GM23338 (cell line): ENCODE measurements at regions not wholly inside any gene's neighbourhood (a gene's known extent, or its start where the extent isn't known, plus 50 kb on each side); places are given as distances from the start of the nearest gene placed in this dataset.

ENCODE experiments used
- ATAC-seq: fragments of 200-7000 bp; cut with Tn5 transposase; 3 replicates; pipeline ENCODE4 v1.9.1; 2020
- DNase-seq: peaks from one replicate; pipeline ENCODE4 v3.0.0-alpha.2; 2015; ENCODE audit warnings: low spot score
- H2AFZ ChIP-seq: fragments of 200-600 bp; sonication (generic); 2 replicates; pipeline ENCODE4 v1.8.0; 2016; ENCODE audit warnings: antibody characterized with exemption, mild to moderate bottlenecking, moderate library complexity
- H3F3A ChIP-seq: fragments of 200-600 bp; sonication (generic); replicated peaks from 2 replicates; pipeline ENCODE4 v1.8.0; 2017; ENCODE audit warnings: antibody characterized with exemption, mixed run types, low read depth
- H3K27ac ChIP-seq: fragments of 200-600 bp; sonication (generic); 2 replicates; pipeline ENCODE4 v1.6.1; 2016; ENCODE audit warnings: low read depth
- H3K27me3 ChIP-seq: fragments of 200-600 bp; sonication (generic); 2 replicates; pipeline ENCODE4 v1.8.0; 2016; ENCODE audit warnings: mild to moderate bottlenecking, mixed run types, moderate library complexity; ENCODE audit not compliant: insufficient read depth
- H3K36me3 ChIP-seq: fragments of 200-600 bp; sonication (generic); 2 replicates; pipeline ENCODE4 v1.8.0; 2016; ENCODE audit warnings: mild to moderate bottlenecking; ENCODE audit not compliant: insufficient read depth
- H3K4me1 ChIP-seq: fragments of 200-600 bp; sonication (generic); 2 replicates; pipeline ENCODE4 v1.8.0; 2016; ENCODE audit warnings: mild to moderate bottlenecking, moderate library complexity; ENCODE audit not compliant: insufficient read depth
- H3K4me2 ChIP-seq: fragments of 200-600 bp; sonication (generic); 2 replicates; pipeline ENCODE4 v1.7.1; 2017; ENCODE audit warnings: mixed run types
- H3K4me3 ChIP-seq: fragments of 200-600 bp; sonication (generic); 2 replicates; pipeline ENCODE4 v1.6.1; 2016; ENCODE audit warnings: mixed run types
- H3K79me2 ChIP-seq: fragments of 200-600 bp; sonication (generic); replicated peaks from 2 replicates; pipeline ENCODE4 v1.8.0; 2017; ENCODE audit warnings: mild to moderate bottlenecking; ENCODE audit not compliant: insufficient read depth
- H3K9me2 ChIP-seq: fragments of 200-600 bp; sonication (generic); 2 replicates; pipeline ENCODE4 v1.8.0; 2017; ENCODE audit not compliant: insufficient read depth
- H4K20me1 ChIP-seq: fragments of 200-600 bp; sonication (generic); replicated peaks from 2 replicates; pipeline ENCODE4 v1.8.0; 2017; ENCODE audit warnings: mild to moderate bottlenecking; ENCODE audit not compliant: insufficient read depth
- H3K27ac Mint-ChIP-seq: 2 replicates; pipeline ENCODE4 v1.8.0; 2020; ENCODE audit warnings: inconsistent platforms, mild to moderate bottlenecking, moderate library complexity, mixed read lengths
- H3K27me3 Mint-ChIP-seq: 3 replicates; pipeline ENCODE4 v1.8.0; 2022; ENCODE audit warnings: low read depth, mild to moderate bottlenecking, moderate library complexity, mixed read lengths, inconsistent platforms; ENCODE audit not compliant: insufficient read depth, poor library complexity
- H3K36me3 Mint-ChIP-seq: 3 replicates; pipeline ENCODE4 v1.8.0; 2021; ENCODE audit warnings: low read depth, mild to moderate bottlenecking, inconsistent platforms, moderate library complexity, mixed read lengths
- H3K4me1 Mint-ChIP-seq: 3 replicates; pipeline ENCODE4 v1.8.0; 2020; ENCODE audit warnings: mild to moderate bottlenecking, inconsistent platforms, mixed read lengths
- H3K4me3 Mint-ChIP-seq: 3 replicates; pipeline ENCODE4 v1.8.0; 2021; ENCODE audit warnings: moderate library complexity, mild to moderate bottlenecking, inconsistent platforms, mixed read lengths
- H3K9me3 Mint-ChIP-seq: 3 replicates; pipeline ENCODE4 v1.8.0; 2020; ENCODE audit warnings: moderate library complexity, mild to moderate bottlenecking, inconsistent platforms, mixed read lengths
- CREB1 ChIP-seq: fragments of 250-450 bp; sonication (Bioruptor Pico); IDR thresholded peaks from 2 replicates; pipeline ENCODE4 v1.5.0; 2020; ENCODE audit warnings: low read depth, mild to moderate bottlenecking, moderate library complexity
- EZH2 ChIP-seq: fragments of 200-600 bp; sonication (generic); IDR thresholded peaks from one replicate; pipeline ENCODE4 v1.8.0; 2017; ENCODE audit warnings: antibody characterized with exemption, mild to moderate bottlenecking, low read depth; ENCODE audit not compliant: unreplicated experiment
- EZH2phosphoT487 ChIP-seq: fragments of 200-600 bp; sonication (generic); IDR thresholded peaks from one replicate; pipeline ENCODE4 v1.8.1; 2018; ENCODE audit warnings: antibody characterized with exemption; ENCODE audit not compliant: unreplicated experiment
- JUNB ChIP-seq: IDR thresholded peaks from one replicate; pipeline ENCODE4 v1.6.1; 2016; ENCODE audit warnings: antibody characterized with exemption; ENCODE audit not compliant: unreplicated experiment
- NANOG ChIP-seq: IDR thresholded peaks from 2 replicates; pipeline ENCODE4 v1.6.1; 2016; ENCODE audit warnings: antibody characterized with exemption, borderline replicate concordance
- POLR2AphosphoS5 ChIP-seq: IDR thresholded peaks from 2 replicates; pipeline ENCODE4 v1.6.1; 2016; ENCODE audit warnings: antibody characterized with exemption, low read depth
- STAT1 ChIP-seq: IDR thresholded peaks from one replicate; pipeline ENCODE4 v1.6.1; 2016; ENCODE audit warnings: antibody characterized with exemption; ENCODE audit not compliant: unreplicated experiment
- ZNF114 ChIP-seq: fragments of 250-450 bp; sonication (Bioruptor Pico); IDR thresholded peaks from 2 replicates; pipeline ENCODE4 v1.5.0; 2020; ENCODE audit warnings: mild to moderate bottlenecking, moderate library complexity
- ZNF331 ChIP-seq: fragments of 250-450 bp; sonication (Bioruptor Pico); IDR thresholded peaks from 2 replicates; pipeline ENCODE4 v1.5.0; 2020; ENCODE audit warnings: low read depth, mild to moderate bottlenecking, moderate library complexity
- TF ChIP-seq, protein P1 (sequence below): fragments of 250-450 bp; sonication (Bioruptor Pico); IDR thresholded peaks from 2 replicates; pipeline ENCODE4 v1.5.0; 2020; ENCODE audit warnings: mild to moderate bottlenecking, moderate library complexity
- TF ChIP-seq, protein P2 (sequence below): IDR thresholded peaks from 2 replicates; pipeline ENCODE4 v1.6.1; 2016; ENCODE audit warnings: antibody characterized with exemption
- TF ChIP-seq, protein P3 (sequence below), 2 experiments: fragments of 200-600 bp in 1 of 2; sonication (generic) in 1 of 2; conservative IDR thresholded peaks; 2 replicates each; pipeline versions ENCODE4 v1.5.1 to v1.6.1; 2016 to 2017; ENCODE audit warnings: antibody characterized with exemption in 2 of 2, low read depth in 2 of 2, mild to moderate bottlenecking in 2 of 2, moderate library complexity in 1 of 2
- TF ChIP-seq, protein P4 (sequence below): IDR thresholded peaks from one replicate; pipeline ENCODE4 v1.6.1; 2018; ENCODE audit warnings: antibody characterized with exemption; ENCODE audit not compliant: unreplicated experiment

DNA sequence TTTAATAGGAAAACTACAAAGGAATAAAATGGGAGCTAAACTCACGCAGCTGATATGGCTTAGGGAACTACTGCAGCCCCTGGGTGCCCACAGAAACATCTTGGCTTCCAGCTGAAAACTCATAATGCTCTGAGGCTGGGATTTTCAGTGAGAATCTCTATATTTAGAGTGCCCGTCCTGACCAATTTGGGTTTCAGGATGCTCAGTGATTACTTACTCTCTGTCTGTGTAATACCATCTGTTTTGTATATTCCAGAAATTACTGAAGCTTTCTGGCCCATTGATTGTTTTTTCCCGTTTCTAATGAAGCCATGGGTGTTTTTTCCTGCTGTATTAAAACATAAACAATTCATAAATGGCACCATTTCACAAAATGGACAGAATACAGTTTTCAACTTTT, 50.6 kb upstream of the ZNF385D start:
- Histone ChIP-seq H3K4me2 (no peak overlapping the region), H3K4me1 (no peaks in the 10 kb centered on the region), H3K4me3 (no peak overlapping the region), H2AFZ (no peak overlapping the region), H3K36me3 (no peaks in the 10 kb centered on the region), H3K27ac (no peak overlapping the region), H3K27me3 (no peaks in the 10 kb centered on the region), H3K9me2 (0 out of 2 replicates have a peak, but pooled peaks cover 3% of the 10 kb centered on the region), H4K20me1 (no peaks in the 10 kb centered on the region), H3K79me2 (no peaks in the 10 kb centered on the region), H3F3A (no peaks in the 10 kb centered on the region)
- no peak overlapping the region for H3K27ac Mint-ChIP-seq
- DNase-seq = no peak
- H3K27me3 Mint-ChIP-seq = no peaks in the 10 kb centered on the region
- H3K4me1 Mint-ChIP-seq = no peaks in the 10 kb centered on the region
- peaks cover 7% of the 10 kb centered on the region; the same call in 1 of the 3 replicates for H3K9me3 Mint-ChIP-seq
- TF ChIP-seq, protein P1, sequence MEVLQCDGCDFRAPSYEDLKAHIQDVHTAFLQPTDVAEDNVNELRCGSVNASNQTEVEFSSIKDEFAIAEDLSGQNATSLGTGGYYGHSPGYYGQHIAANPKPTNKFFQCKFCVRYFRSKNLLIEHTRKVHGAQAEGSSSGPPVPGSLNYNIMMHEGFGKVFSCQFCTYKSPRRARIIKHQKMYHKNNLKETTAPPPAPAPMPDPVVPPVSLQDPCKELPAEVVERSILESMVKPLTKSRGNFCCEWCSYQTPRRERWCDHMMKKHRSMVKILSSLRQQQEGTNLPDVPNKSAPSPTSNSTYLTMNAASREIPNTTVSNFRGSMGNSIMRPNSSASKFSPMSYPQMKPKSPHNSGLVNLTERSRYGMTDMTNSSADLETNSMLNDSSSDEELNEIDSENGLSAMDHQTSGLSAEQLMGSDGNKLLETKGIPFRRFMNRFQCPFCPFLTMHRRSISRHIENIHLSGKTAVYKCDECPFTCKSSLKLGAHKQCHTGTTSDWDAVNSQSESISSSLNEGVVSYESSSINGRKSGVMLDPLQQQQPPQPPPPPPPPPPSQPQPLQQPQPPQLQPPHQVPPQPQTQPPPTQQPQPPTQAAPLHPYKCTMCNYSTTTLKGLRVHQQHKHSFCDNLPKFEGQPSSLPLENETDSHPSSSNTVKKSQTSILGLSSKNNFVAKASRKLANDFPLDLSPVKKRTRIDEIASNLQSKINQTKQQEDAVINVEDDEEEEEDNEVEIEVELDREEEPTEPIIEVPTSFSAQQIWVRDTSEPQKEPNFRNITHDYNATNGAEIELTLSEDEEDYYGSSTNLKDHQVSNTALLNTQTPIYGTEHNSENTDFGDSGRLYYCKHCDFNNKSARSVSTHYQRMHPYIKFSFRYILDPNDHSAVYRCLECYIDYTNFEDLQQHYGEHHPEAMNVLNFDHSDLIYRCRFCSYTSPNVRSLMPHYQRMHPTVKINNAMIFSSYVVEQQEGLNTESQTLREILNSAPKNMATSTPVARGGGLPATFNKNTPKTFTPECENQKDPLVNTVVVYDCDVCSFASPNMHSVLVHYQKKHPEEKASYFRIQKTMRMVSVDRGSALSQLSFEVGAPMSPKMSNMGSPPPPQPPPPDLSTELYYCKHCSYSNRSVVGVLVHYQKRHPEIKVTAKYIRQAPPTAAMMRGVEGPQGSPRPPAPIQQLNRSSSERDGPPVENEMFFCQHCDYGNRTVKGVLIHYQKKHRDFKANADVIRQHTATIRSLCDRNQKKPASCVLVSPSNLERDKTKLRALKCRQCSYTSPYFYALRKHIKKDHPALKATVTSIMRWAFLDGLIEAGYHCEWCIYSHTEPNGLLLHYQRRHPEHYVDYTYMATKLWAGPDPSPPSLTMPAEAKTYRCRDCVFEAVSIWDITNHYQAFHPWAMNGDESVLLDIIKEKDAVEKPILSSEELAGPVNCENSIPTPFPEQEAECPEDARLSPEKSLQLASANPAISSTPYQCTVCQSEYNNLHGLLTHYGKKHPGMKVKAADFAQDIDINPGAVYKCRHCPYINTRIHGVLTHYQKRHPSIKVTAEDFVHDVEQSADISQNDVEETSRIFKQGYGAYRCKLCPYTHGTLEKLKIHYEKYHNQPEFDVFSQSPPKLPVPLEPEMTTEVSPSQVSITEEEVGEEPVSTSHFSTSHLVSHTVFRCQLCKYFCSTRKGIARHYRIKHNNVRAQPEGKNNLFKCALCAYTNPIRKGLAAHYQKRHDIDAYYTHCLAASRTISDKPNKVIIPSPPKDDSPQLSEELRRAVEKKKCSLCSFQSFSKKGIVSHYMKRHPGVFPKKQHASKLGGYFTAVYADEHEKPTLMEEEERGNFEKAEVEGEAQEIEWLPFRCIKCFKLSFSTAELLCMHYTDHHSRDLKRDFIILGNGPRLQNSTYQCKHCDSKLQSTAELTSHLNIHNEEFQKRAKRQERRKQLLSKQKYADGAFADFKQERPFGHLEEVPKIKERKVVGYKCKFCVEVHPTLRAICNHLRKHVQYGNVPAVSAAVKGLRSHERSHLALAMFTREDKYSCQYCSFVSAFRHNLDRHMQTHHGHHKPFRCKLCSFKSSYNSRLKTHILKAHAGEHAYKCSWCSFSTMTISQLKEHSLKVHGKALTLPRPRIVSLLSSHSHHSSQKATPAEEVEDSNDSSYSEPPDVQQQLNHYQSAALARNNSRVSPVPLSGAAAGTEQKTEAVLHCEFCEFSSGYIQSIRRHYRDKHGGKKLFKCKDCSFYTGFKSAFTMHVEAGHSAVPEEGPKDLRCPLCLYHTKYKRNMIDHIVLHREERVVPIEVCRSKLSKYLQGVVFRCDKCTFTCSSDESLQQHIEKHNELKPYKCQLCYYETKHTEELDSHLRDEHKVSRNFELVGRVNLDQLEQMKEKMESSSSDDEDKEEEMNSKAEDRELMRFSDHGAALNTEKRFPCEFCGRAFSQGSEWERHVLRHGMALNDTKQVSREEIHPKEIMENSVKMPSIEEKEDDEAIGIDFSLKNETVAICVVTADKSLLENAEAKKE = no peak
- TF ChIP-seq, protein P2, sequence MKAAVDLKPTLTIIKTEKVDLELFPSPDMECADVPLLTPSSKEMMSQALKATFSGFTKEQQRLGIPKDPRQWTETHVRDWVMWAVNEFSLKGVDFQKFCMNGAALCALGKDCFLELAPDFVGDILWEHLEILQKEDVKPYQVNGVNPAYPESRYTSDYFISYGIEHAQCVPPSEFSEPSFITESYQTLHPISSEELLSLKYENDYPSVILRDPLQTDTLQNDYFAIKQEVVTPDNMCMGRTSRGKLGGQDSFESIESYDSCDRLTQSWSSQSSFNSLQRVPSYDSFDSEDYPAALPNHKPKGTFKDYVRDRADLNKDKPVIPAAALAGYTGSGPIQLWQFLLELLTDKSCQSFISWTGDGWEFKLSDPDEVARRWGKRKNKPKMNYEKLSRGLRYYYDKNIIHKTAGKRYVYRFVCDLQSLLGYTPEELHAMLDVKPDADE = no peak
- TF ChIP-seq ZNF114 (CRISPR knock-in tag) (no peak), EZH2phosphoT487 (no peak), EZH2 (no peak), NANOG (no peak), ZNF331 (no peak), CREB1 (CRISPR knock-in tag) (no peak), STAT1 (no peak), POLR2AphosphoS5 (no peak), JUNB (no peak)
- TF ChIP-seq, protein P3, sequence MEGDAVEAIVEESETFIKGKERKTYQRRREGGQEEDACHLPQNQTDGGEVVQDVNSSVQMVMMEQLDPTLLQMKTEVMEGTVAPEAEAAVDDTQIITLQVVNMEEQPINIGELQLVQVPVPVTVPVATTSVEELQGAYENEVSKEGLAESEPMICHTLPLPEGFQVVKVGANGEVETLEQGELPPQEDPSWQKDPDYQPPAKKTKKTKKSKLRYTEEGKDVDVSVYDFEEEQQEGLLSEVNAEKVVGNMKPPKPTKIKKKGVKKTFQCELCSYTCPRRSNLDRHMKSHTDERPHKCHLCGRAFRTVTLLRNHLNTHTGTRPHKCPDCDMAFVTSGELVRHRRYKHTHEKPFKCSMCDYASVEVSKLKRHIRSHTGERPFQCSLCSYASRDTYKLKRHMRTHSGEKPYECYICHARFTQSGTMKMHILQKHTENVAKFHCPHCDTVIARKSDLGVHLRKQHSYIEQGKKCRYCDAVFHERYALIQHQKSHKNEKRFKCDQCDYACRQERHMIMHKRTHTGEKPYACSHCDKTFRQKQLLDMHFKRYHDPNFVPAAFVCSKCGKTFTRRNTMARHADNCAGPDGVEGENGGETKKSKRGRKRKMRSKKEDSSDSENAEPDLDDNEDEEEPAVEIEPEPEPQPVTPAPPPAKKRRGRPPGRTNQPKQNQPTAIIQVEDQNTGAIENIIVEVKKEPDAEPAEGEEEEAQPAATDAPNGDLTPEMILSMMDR (conservative IDR thresholded peaks at IDR 0.05; ENCODE audit: low read depth in 2 of 2) = no peak
- TF ChIP-seq, protein P4, sequence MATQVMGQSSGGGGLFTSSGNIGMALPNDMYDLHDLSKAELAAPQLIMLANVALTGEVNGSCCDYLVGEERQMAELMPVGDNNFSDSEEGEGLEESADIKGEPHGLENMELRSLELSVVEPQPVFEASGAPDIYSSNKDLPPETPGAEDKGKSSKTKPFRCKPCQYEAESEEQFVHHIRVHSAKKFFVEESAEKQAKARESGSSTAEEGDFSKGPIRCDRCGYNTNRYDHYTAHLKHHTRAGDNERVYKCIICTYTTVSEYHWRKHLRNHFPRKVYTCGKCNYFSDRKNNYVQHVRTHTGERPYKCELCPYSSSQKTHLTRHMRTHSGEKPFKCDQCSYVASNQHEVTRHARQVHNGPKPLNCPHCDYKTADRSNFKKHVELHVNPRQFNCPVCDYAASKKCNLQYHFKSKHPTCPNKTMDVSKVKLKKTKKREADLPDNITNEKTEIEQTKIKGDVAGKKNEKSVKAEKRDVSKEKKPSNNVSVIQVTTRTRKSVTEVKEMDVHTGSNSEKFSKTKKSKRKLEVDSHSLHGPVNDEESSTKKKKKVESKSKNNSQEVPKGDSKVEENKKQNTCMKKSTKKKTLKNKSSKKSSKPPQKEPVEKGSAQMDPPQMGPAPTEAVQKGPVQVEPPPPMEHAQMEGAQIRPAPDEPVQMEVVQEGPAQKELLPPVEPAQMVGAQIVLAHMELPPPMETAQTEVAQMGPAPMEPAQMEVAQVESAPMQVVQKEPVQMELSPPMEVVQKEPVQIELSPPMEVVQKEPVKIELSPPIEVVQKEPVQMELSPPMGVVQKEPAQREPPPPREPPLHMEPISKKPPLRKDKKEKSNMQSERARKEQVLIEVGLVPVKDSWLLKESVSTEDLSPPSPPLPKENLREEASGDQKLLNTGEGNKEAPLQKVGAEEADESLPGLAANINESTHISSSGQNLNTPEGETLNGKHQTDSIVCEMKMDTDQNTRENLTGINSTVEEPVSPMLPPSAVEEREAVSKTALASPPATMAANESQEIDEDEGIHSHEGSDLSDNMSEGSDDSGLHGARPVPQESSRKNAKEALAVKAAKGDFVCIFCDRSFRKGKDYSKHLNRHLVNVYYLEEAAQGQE = no peak
- no peak for ATAC-seq
- H3K4me3 Mint-ChIP-seq = no peak overlapping the region
- no peaks in the 10 kb centered on the region for H3K36me3 Mint-ChIP-seq
